ENCODE measurements at regions not wholly inside any gene's neighbourhood (a gene's known extent, or its start where the extent isn't known, plus 50 kb on each side); places are given as distances from the start of the nearest gene placed in this dataset.

- TF ChIP-seq, protein P1, sequence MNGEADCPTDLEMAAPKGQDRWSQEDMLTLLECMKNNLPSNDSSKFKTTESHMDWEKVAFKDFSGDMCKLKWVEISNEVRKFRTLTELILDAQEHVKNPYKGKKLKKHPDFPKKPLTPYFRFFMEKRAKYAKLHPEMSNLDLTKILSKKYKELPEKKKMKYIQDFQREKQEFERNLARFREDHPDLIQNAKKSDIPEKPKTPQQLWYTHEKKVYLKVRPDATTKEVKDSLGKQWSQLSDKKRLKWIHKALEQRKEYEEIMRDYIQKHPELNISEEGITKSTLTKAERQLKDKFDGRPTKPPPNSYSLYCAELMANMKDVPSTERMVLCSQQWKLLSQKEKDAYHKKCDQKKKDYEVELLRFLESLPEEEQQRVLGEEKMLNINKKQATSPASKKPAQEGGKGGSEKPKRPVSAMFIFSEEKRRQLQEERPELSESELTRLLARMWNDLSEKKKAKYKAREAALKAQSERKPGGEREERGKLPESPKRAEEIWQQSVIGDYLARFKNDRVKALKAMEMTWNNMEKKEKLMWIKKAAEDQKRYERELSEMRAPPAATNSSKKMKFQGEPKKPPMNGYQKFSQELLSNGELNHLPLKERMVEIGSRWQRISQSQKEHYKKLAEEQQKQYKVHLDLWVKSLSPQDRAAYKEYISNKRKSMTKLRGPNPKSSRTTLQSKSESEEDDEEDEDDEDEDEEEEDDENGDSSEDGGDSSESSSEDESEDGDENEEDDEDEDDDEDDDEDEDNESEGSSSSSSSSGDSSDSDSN (IDR thresholded peaks at IDR 0.05; ENCODE audit: borderline replicate concordance in 1 of 2, low read depth in 2 of 2, low read length in 2 of 2), result no peak
- TF ChIP-seq HDAC6 (IDR thresholded peaks at IDR 0.05; ENCODE audit: low read depth, low read length), result no peak
- TF ChIP-seq NCOA6 (IDR thresholded peaks at IDR 0.05), result no peak
- TF ChIP-seq, protein P2, sequence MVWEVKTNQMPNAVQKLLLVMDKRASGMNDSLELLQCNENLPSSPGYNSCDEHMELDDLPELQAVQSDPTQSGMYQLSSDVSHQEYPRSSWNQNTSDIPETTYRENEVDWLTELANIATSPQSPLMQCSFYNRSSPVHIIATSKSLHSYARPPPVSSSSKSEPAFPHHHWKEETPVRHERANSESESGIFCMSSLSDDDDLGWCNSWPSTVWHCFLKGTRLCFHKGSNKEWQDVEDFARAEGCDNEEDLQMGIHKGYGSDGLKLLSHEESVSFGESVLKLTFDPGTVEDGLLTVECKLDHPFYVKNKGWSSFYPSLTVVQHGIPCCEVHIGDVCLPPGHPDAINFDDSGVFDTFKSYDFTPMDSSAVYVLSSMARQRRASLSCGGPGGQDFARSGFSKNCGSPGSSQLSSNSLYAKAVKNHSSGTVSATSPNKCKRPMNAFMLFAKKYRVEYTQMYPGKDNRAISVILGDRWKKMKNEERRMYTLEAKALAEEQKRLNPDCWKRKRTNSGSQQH (CRISPR knock-in tag; IDR thresholded peaks at IDR 0.05), result no peak
- TF ChIP-seq NEUROD1 (IDR thresholded peaks at IDR 0.05; ENCODE audit: borderline replicate concordance, low read depth, low read length, partially characterized antibody), result no peak
- TF ChIP-seq TGIF2 (CRISPR knock-in tag; IDR thresholded peaks at IDR 0.05), result no peak
- no peak for TF ChIP-seq NFIX (CRISPR knock-in tag; IDR thresholded peaks at IDR 0.05; ENCODE audit: low read depth)
- no peak for TF ChIP-seq ZNF436 (CRISPR knock-in tag; IDR thresholded peaks at IDR 0.05)
- TF ChIP-seq RFX1 (IDR thresholded peaks at IDR 0.05), result no peak
Measured at GRCh38 chr6:165086814-165087213, 222.6 kb downstream of the C6orf118 start (continued).

Measured in K562 (cell line).